ENCODE measurements at regions not wholly inside any gene's neighbourhood (a gene's known extent, or its start where the extent isn't known, plus 50 kb on each side); places are given as distances from the start of the nearest gene placed in this dataset.

GRCh38 chr12:93032758-93033157, 103.7 kb upstream of the EEA1 start:
- H3K27ac ChIP-seq: no peak overlapping the region
- no peak overlapping the region for H3K4me3 ChIP-seq
- DNase-seq (no peak), ATAC-seq (no peak)
- no peak for TF ChIP-seq CTCF (IDR thresholded peaks at IDR 0.05)
- H3K9me3 ChIP-seq: no peaks in the 10 kb centered on the region
- intact Hi-C loops (cut with DNase I): no loop called here
- no peaks in the 10 kb centered on the region for H3K4me1 ChIP-seq
- no peaks in the 10 kb centered on the region for H3K36me3 ChIP-seq
- no peaks in the 10 kb centered on the region for H3K27me3 ChIP-seq

GRCh38 chr12:93033948-93034347, 104.9 kb upstream of the EEA1 start:
- intact Hi-C loops (cut with DNase I): no loop called here
- Histone ChIP-seq H3K27ac (no peak overlapping the region), H3K36me3 (no peaks in the 10 kb centered on the region), H3K27me3 (no peaks in the 10 kb centered on the region), H3K9me3 (no peaks in the 10 kb centered on the region), H3K4me3 (no peak overlapping the region), H3K4me1 (no peaks in the 10 kb centered on the region)
- no peak for DNase-seq
- no peak for ATAC-seq
- TF ChIP-seq CTCF (IDR thresholded peaks at IDR 0.05): no peak

- TF ChIP-seq CTCF (IDR thresholded peaks at IDR 0.05): no peak
- DNase-seq (no peak), ATAC-seq (no peak)
- H3K4me3 ChIP-seq: no peak overlapping the region
- no peaks in the 10 kb centered on the region for H3K27me3 ChIP-seq
- intact Hi-C loops (cut with DNase I): no loop called here
- H3K4me1 ChIP-seq: no peaks in the 10 kb centered on the region
- no peak overlapping the region for H3K27ac ChIP-seq
- H3K36me3 ChIP-seq: no peaks in the 10 kb centered on the region
- H3K9me3 ChIP-seq: no peaks in the 10 kb centered on the region
These were observed 110.0 kb upstream of the EEA1 start for GRCh38 chr12:93039062-93039461.

- ATAC-seq: no peak
- Histone ChIP-seq H3K27ac (no peak overlapping the region), H3K4me3 (no peak overlapping the region), H3K4me1 (no peaks in the 10 kb centered on the region), H3K27me3 (no peaks in the 10 kb centered on the region), H3K9me3 (no peaks in the 10 kb centered on the region), H3K36me3 (no peaks in the 10 kb centered on the region)
- no peak for DNase-seq
- intact Hi-C loops (cut with DNase I): no loop called here
- TF ChIP-seq CTCF (IDR thresholded peaks at IDR 0.05): no peak
These were observed 110.8 kb upstream of the EEA1 start for GRCh38 chr12:93039930-93040329.

GRCh38 chr12:93040367-93040766, 111.3 kb upstream of the EEA1 start:
- ATAC-seq: no peak
- DNase-seq: no peak
- Histone ChIP-seq H3K27ac (no peak overlapping the region), H3K4me1 (no peaks in the 10 kb centered on the region), H3K9me3 (no peaks in the 10 kb centered on the region), H3K27me3 (no peaks in the 10 kb centered on the region), H3K36me3 (no peaks in the 10 kb centered on the region), H3K4me3 (no peak overlapping the region)
- no peak for TF ChIP-seq CTCF (IDR thresholded peaks at IDR 0.05)
- intact Hi-C loops (cut with DNase I): no loop called here

- Histone ChIP-seq H3K4me3 (no peak overlapping the region), H3K36me3 (no peaks in the 10 kb centered on the region), H3K27me3 (no peaks in the 10 kb centered on the region), H3K9me3 (no peaks in the 10 kb centered on the region), H3K27ac (no peak overlapping the region), H3K4me1 (no peaks in the 10 kb centered on the region)
- DNase-seq: no peak
- TF ChIP-seq CTCF (IDR thresholded peaks at IDR 0.05): no peak
- no peak for ATAC-seq
- intact Hi-C loops (cut with DNase I): no loop called here
These were observed 112.3 kb upstream of the EEA1 start for GRCh38 chr12:93041416-93041815.

Data from upper lobe of right lung (tissue), 1 donor.